WERI-Rb-1 (cell line): ENCODE measurements at regions not wholly inside any gene's neighbourhood (a gene's known extent, or its start where the extent isn't known, plus 50 kb on each side); places are given as distances from the start of the nearest gene placed in this dataset.

Experiments used
- DNase-seq: peaks from one replicate; pipeline ENCODE4 v3.0.0-alpha.2; 2020
- H3K27ac ChIP-seq: fragments of 250-450 bp; sonication (Bioruptor Pico); 2 replicates; pipeline ENCODE4 v1.5.1; 2020; ENCODE audit warnings: mild to moderate bottlenecking, moderate library complexity
- H3K27me3 ChIP-seq: fragments of 250-450 bp; sonication (Bioruptor Pico); 2 replicates; pipeline ENCODE4 v1.5.1; 2021; ENCODE audit warnings: mild to moderate bottlenecking, low read depth, moderate library complexity; ENCODE audit not compliant: insufficient read depth, severe bottlenecking
- H3K36me3 ChIP-seq: fragments of 250-450 bp; sonication (Bioruptor Pico); 2 replicates; pipeline ENCODE4 v1.5.1; 2020; ENCODE audit warnings: mild to moderate bottlenecking, moderate library complexity
- H3K4me3 ChIP-seq: 2 replicates; pipeline ENCODE4 v1.5.1; 2011; ENCODE audit warnings: low read depth, mild to moderate bottlenecking, control low read depth, low read length
- H3K9me3 ChIP-seq: fragments of 250-450 bp; sonication (Bioruptor Pico); 2 replicates; pipeline ENCODE4 v1.5.1; 2021; ENCODE audit warnings: mild to moderate bottlenecking, moderate library complexity; ENCODE audit not compliant: severe bottlenecking
- TF ChIP-seq, protein P1 (sequence below): IDR thresholded peaks from 2 replicates; pipeline ENCODE4 v1.5.1; 2011; ENCODE audit warnings: low read depth, mild to moderate bottlenecking, control low read depth, inconsistent platforms, low read length

DNA sequence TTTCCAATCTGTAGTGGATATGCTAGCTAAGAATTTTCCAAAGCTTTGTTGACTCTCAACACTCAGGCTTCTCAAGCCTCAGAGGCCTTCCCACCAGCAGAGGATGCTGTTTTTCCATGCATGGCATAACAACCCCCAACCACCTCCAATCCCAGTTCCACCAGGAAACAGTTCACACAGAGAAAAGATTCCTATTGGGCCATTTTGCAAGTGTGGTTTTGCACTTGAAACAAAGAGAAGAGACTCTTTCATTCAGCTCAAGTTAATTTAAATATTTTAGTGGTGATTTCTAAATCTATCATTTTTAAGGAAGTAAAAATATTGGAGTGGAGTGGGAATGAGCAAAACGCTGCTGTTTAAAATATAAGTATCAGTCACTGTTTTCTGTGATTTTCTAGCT, 105.6 kb upstream of the COL1A2 start:
- H3K9me3 ChIP-seq, result no peaks in the 10 kb centered on the region
- no peaks in the 10 kb centered on the region for H3K27me3 ChIP-seq
- peak overlapping the region; percentile 55 for H3K27ac ChIP-seq
- H3K4me3 ChIP-seq, result no peak overlapping the region
- TF ChIP-seq, protein P1, sequence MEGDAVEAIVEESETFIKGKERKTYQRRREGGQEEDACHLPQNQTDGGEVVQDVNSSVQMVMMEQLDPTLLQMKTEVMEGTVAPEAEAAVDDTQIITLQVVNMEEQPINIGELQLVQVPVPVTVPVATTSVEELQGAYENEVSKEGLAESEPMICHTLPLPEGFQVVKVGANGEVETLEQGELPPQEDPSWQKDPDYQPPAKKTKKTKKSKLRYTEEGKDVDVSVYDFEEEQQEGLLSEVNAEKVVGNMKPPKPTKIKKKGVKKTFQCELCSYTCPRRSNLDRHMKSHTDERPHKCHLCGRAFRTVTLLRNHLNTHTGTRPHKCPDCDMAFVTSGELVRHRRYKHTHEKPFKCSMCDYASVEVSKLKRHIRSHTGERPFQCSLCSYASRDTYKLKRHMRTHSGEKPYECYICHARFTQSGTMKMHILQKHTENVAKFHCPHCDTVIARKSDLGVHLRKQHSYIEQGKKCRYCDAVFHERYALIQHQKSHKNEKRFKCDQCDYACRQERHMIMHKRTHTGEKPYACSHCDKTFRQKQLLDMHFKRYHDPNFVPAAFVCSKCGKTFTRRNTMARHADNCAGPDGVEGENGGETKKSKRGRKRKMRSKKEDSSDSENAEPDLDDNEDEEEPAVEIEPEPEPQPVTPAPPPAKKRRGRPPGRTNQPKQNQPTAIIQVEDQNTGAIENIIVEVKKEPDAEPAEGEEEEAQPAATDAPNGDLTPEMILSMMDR, result peak; percentile 96
- DNase-seq, result peak; percentile 85
- H3K36me3 ChIP-seq, result no peaks in the 10 kb centered on the region

DNA sequence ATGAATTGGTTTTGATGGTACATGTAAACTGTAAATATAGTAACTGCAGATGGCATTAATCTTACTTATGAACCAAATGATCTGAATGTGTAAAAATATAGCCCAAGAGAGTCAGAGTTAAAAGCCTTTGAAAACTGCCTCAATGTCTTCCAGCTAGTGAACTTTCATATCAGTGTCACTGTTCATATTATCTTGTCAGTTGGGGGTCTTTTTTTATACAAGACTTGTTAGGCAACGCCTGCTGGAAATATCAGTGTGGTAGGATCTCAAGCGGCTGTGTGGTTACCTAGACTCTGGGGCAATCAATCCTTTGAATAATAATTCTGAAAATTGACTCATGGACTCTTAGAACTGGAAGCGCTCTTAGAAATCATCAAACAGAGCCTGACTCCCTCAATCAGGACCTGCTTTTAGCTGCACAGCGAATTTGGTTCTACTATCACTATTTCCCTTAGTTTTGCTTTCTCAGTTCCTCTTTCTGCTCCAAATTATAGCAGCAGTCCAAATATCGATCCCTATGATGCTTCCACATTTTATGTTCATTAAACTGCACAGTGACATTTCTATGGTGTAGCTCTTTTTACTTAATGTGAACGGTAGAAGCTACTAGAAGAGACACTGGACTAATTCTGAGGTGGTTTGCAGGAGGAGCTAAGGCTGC, 100.1 kb upstream of the COL1A2 start:
- DNase-seq, result no peak
- H3K27me3 ChIP-seq, result no peaks in the 10 kb centered on the region
- no peak overlapping the region for H3K27ac ChIP-seq
- H3K36me3 ChIP-seq, result no peaks in the 10 kb centered on the region
- TF ChIP-seq, protein P1, result no peak
- H3K4me3 ChIP-seq, result no peak overlapping the region
- no peaks in the 10 kb centered on the region for H3K9me3 ChIP-seq

DNA sequence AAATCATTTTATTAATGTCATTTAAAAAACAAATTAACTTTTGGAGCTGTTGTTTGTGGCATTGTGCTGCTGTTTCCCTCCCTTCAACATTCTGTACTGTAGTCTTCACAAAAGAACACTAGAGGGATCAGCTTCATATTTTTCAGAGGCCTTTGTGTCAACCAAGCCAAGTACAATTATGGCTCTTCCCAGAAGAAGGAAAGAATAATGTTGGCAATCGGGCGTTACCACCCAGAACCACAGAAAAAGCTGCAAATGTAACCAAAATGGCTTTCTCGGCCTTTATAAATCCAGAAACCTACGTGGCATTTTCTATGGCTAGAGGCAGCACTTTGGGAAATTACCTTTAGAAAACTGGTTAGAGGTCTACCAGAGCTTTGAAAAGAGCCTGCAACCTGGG, 98.8 kb upstream of the COL1A2 start:
- no peak overlapping the region for H3K4me3 ChIP-seq
- TF ChIP-seq, protein P1, result peak; percentile 39; the same call in 1 of the 2 replicates
- no peaks in the 10 kb centered on the region for H3K27me3 ChIP-seq
- no peak for DNase-seq
- H3K27ac ChIP-seq, result no peak overlapping the region
- H3K36me3 ChIP-seq, result no peaks in the 10 kb centered on the region
- no peaks in the 10 kb centered on the region for H3K9me3 ChIP-seq

DNA sequence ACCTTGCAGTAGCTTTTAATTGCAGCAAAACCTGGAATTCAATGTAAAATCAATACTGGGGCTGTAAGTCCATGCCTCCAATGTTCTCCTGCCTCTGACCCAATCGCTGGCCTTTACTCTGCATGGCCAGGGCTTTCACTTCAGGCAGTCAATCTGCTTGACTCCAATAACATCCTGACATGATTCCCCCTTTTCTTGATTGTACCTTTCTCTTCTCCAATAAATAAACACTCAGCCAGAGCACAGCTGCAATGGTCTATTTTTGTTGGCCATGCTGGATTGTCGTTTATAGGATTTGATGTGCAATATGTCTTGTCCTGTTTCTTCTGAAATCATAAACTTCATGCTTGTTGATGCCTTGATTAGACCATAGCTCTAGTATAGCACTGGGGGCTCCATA, 97.8 kb upstream of the COL1A2 start:
- Histone ChIP-seq H3K4me3 (no peak overlapping the region), H3K27ac (no peak overlapping the region), H3K27me3 (no peaks in the 10 kb centered on the region), H3K9me3 (no peaks in the 10 kb centered on the region), H3K36me3 (no peaks in the 10 kb centered on the region)
- TF ChIP-seq, protein P1, result no peak
- DNase-seq, result no peak

GRCh38 chr7:94297397-94297838, 97.3 kb upstream of the COL1A2 start:
- DNase-seq, result no peak
- no peaks in the 10 kb centered on the region for H3K36me3 ChIP-seq
- no peaks in the 10 kb centered on the region for H3K27me3 ChIP-seq
- no peak overlapping the region for H3K27ac ChIP-seq
- H3K9me3 ChIP-seq, result no peaks in the 10 kb centered on the region
- TF ChIP-seq, protein P1, result no peak
- no peak overlapping the region for H3K4me3 ChIP-seq

DNA sequence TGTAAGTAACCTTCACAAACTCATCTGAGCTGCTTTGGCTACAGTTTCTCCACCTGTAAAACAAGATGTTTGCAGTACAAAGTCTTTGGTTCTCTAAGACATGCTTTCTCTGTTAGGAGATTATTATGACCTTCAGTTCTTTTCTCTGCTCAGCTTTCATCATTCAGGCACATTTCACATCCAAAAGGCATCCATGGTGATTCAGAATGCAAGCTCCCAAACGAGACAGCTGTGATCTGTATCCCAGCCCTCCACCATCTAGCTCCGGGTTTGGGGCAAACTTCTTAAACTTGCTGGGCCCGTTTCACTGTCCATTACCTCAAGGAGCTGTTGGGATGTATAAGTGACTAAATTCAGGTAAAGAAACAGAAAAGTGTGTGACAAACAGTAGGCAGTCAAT, 95.8 kb upstream of the COL1A2 start:
- H3K36me3 ChIP-seq, result no peaks in the 10 kb centered on the region
- DNase-seq, result no peak
- no peaks in the 10 kb centered on the region for H3K27me3 ChIP-seq
- H3K9me3 ChIP-seq, result no peaks in the 10 kb centered on the region
- no peak overlapping the region for H3K27ac ChIP-seq
- TF ChIP-seq, protein P1, result no peak
- H3K4me3 ChIP-seq, result no peak overlapping the region
